Activated CD8-positive, alpha-beta memory T cell treated with anti-CD3 and anti-CD28 coated beads, Interleukin-2, amount 50 U/mL, for 24 hours (primary cell): ENCODE measurements at regions not wholly inside any gene's neighbourhood (a gene's known extent, or its start where the extent isn't known, plus 50 kb on each side); places are given as distances from the start of the nearest gene placed in this dataset.

ENCODE experiments used
- DNase-seq: peaks from one replicate; pipeline ENCODE4 v3.0.0-alpha.2; 2020; ENCODE audit errors: extremely low read depth

GRCh38 chr2:137824501-137824900 is 139.8 kb upstream of the HNMT start:
- no peak for DNase-seq

- DNase-seq: no peak
Observed at GRCh38 chr2:137826373-137827372, 137.6 kb upstream of the HNMT start.

GRCh38 chr2:137828624-137829023 is 135.6 kb upstream of the HNMT start:
- no peak for DNase-seq

GRCh38 chr2:137829251-137829650 is 135.0 kb upstream of the HNMT start:
- DNase-seq: no peak

GRCh38 chr2:137834760-137835379 is 129.4 kb upstream of the HNMT start:
- DNase-seq: no peak

- no peak for DNase-seq
Observed at GRCh38 chr2:137836671-137837070, 127.6 kb upstream of the HNMT start.

GRCh38 chr2:137837830-137838229 is 126.4 kb upstream of the HNMT start:
- no peak for DNase-seq

GRCh38 chr2:137838255-137839092 is 125.8 kb upstream of the HNMT start:
- DNase-seq: no peak

- DNase-seq: no peak
Observed at GRCh38 chr2:137842430-137842829, 121.8 kb upstream of the HNMT start.

GRCh38 chr2:137842952-137843351 is 121.3 kb upstream of the HNMT start:
- no peak for DNase-seq

- no peak for DNase-seq
Observed at GRCh38 chr2:137845422-137845821, 118.9 kb upstream of the HNMT start.

GRCh38 chr2:137846993-137847392 is 117.3 kb upstream of the HNMT start:
- no peak for DNase-seq

GRCh38 chr2:137847443-137847842 is 116.8 kb upstream of the HNMT start:
- no peak for DNase-seq

- DNase-seq: no peak
Observed at GRCh38 chr2:137857881-137858280, 106.4 kb upstream of the HNMT start.

- DNase-seq: no peak
Observed at GRCh38 chr2:137862651-137863050, 101.6 kb upstream of the HNMT start.

- DNase-seq: peak; percentile 6
Observed at GRCh38 chr2:137865954-137866540, 98.2 kb upstream of the HNMT start.

GRCh38 chr2:137870682-137871081 is 93.6 kb upstream of the HNMT start:
- DNase-seq: no peak

- DNase-seq: no peak
Observed at GRCh38 chr2:137872577-137872976, 91.7 kb upstream of the HNMT start.

- no peak for DNase-seq
Observed at GRCh38 chr2:137873536-137874244, 90.6 kb upstream of the HNMT start.

GRCh38 chr2:137879121-137879520 is 85.2 kb upstream of the HNMT start:
- no peak for DNase-seq

GRCh38 chr2:137881711-137882110 is 82.6 kb upstream of the HNMT start:
- no peak for DNase-seq
